BJ (cell line): ENCODE measurements at regions not wholly inside any gene's neighbourhood (a gene's known extent, or its start where the extent isn't known, plus 50 kb on each side); places are given as distances from the start of the nearest gene placed in this dataset.

Experiments
- CTCF ChIA-PET: fragments of 350-600 bp; formaldehyde crosslinking; extraction: SDS; loops from one replicate; lab custom pipeline; 2021; ENCODE audit warnings: antibody characterized with exemption, inconsistent platforms; lab: Yijun Ruan, JAX
- POLR2A ChIA-PET: fragments of 300-600 bp; sonication (Branson Sonifier 250); formaldehyde crosslinking; extraction: SDS; loops from one replicate; lab custom pipeline; 2021; ENCODE audit warnings: antibody characterized with exemption; lab: Charles Lee
- DNase-seq: peaks from one replicate; pipeline ENCODE4 v3.0.0-alpha.2; 2011; ENCODE audit warnings: low read depth
- H3K27me3 ChIP-seq: 2 replicates; pipeline ENCODE4 v1.6.0; 2011; ENCODE audit warnings: low read length; ENCODE audit not compliant: control insufficient read depth, insufficient read depth
- H3K36me3 ChIP-seq: 2 replicates; pipeline ENCODE4 v1.5.1; 2011; ENCODE audit warnings: low read length; ENCODE audit not compliant: control insufficient read depth, insufficient read depth
- H3K4me3 ChIP-seq: 2 replicates; pipeline ENCODE4 v1.5.1; 2011; ENCODE audit warnings: low read depth, mild to moderate bottlenecking, control low read depth, low read length
- TF ChIP-seq, protein P1 (sequence below): IDR thresholded peaks from 2 replicates; pipeline ENCODE4 v1.5.1; 2011; ENCODE audit warnings: low read depth, mild to moderate bottlenecking, control low read depth, inconsistent platforms, low read length, moderate library complexity; ENCODE audit not compliant: insufficient read depth

DNA sequence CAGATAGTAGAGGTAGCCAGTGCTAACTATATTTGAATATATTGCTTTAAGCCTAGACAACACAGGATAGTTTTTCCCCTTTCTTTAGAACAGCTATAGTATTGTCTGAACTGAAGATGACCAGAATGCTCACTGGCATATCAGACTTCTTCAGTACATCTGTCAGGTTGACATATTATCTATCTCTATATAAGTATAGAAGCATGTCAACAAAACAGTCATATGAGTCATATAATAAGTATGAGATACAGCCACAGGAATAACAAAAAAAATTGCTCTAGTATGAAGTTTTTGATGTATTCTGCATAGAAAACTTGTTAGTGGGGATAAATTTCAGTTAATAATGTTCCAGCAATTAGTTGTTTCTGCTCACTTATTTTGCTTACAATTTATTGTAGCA lies 767.7 kb downstream of the LRFN5 start:
- no peak for DNase-seq
- Histone ChIP-seq H3K27me3 (no peaks in the 10 kb centered on the region), H3K36me3 (no peaks in the 10 kb centered on the region), H3K4me3 (no peak overlapping the region)
- ChIA-PET POLR2A (no interaction called here), CTCF (no interaction called here)
- TF ChIP-seq, protein P1, sequence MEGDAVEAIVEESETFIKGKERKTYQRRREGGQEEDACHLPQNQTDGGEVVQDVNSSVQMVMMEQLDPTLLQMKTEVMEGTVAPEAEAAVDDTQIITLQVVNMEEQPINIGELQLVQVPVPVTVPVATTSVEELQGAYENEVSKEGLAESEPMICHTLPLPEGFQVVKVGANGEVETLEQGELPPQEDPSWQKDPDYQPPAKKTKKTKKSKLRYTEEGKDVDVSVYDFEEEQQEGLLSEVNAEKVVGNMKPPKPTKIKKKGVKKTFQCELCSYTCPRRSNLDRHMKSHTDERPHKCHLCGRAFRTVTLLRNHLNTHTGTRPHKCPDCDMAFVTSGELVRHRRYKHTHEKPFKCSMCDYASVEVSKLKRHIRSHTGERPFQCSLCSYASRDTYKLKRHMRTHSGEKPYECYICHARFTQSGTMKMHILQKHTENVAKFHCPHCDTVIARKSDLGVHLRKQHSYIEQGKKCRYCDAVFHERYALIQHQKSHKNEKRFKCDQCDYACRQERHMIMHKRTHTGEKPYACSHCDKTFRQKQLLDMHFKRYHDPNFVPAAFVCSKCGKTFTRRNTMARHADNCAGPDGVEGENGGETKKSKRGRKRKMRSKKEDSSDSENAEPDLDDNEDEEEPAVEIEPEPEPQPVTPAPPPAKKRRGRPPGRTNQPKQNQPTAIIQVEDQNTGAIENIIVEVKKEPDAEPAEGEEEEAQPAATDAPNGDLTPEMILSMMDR, result no peak

DNA sequence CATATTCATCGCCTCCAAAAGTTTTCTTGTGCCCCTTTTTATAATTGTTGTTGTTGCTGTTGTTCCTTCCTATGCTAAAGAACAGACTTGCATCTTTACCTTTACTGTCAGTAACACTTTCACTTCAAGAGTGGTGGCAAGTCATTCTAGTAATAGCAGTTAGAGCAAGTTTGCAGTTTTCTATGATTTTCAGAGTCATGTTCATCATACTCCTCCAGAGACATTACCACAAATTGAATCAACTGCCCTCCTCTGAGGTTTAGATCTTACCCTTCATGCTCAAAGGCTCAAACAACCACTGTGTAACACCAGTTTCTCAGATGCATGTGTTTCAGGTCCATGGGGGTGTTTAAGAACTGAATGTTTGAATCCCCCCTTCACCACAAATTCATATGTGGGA lies 763.4 kb downstream of the LRFN5 start:
- no peaks in the 10 kb centered on the region for H3K36me3 ChIP-seq
- ChIA-PET POLR2A (no interaction called here), CTCF (no interaction called here)
- H3K27me3 ChIP-seq, result no peaks in the 10 kb centered on the region
- no peak overlapping the region for H3K4me3 ChIP-seq
- DNase-seq, result no peak
- TF ChIP-seq, protein P1, result no peak

DNA sequence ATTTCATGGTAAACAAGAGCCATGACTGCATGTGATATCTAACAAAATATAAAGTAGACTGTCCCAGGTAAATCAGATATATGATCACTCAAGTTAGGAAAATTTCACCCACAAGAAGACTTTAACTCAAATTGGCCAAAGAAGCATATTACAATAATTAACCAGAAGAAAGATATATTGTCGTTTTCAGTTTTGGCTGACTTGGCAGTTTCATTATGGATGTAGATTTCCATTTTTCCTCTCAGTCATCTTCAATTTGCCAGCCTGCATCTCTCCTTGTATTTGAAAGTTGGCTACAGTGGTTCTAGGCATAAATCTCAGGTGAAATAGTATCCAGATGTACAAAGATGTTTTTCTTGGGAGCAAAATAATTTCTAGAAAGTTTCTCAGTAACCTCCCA lies 761.6 kb downstream of the LRFN5 start:
- Histone ChIP-seq H3K4me3 (no peak overlapping the region), H3K27me3 (no peaks in the 10 kb centered on the region), H3K36me3 (no peaks in the 10 kb centered on the region)
- TF ChIP-seq, protein P1, result no peak
- CTCF ChIA-PET, result no interaction called here
- POLR2A ChIA-PET, result no interaction called here
- DNase-seq, result no peak

DNA sequence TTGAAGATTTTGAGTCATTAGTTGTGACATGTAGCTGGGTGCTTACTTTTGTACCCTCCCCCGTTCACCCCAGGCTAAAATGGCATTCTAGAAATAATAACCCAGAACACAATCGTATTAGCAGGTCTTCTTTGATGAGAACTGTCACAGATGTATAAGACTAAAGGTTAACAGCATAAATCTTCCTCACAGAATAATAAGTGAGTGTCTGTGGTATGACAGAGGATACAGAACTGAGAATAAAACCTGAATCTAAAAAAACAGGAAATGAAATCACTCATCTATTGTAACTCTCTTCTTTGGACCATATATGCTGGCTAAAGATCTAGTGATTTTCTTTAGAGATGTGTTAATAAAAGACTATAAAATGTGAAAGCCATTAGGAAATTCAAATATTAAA lies 746.6 kb downstream of the LRFN5 start:
- Histone ChIP-seq H3K36me3 (no peaks in the 10 kb centered on the region), H3K4me3 (no peak overlapping the region), H3K27me3 (no peaks in the 10 kb centered on the region)
- ChIA-PET CTCF (no interaction called here), POLR2A (no interaction called here)
- TF ChIP-seq, protein P1, result no peak
- DNase-seq, result no peak

DNA sequence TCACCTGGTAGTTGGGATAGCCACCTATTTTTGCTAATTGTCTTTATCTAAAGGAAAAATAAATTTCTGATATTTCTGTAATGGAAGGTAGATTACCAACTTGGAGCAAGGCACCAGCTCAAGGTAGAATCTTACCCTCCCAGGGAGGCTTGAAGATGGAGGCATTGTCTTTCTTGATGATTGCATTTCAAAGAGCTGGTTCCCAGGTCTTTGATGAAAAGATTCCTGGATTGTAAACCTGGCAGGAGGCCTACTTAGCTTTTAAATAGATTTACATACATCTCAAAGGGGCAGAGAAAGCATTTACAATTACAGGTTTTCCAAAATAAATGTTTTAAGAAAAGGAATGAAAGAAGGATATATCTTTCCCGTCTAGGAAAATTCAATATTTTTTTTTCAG lies 729.2 kb downstream of the LRFN5 start:
- DNase-seq, result no peak
- H3K36me3 ChIP-seq, result no peaks in the 10 kb centered on the region
- no peaks in the 10 kb centered on the region for H3K27me3 ChIP-seq
- no peak overlapping the region for H3K4me3 ChIP-seq
- TF ChIP-seq, protein P1, result no peak
- ChIA-PET CTCF (no interaction called here), POLR2A (no interaction called here)
